Stomach smooth muscle (tissue), 2 donors: ENCODE measurements at regions not wholly inside any gene's neighbourhood (a gene's known extent, or its start where the extent isn't known, plus 50 kb on each side); places are given as distances from the start of the nearest gene placed in this dataset.

ENCODE experiments used
- H3K27ac ChIP-seq: one replicate; pipeline ENCODE4 v1.7.0; 2013; ENCODE audit warnings: mild to moderate bottlenecking, low read length, inconsistent platforms
- H3K27me3 ChIP-seq, 2 donors: one replicate each; pipeline ENCODE4 v1.7.0; 2013; ENCODE audit warnings: low read length in 2 of 2; ENCODE audit not compliant: insufficient read depth in 2 of 2, control insufficient read depth in 1 of 2
- H3K36me3 ChIP-seq, 2 donors: one replicate each; pipeline ENCODE4 v1.7.0; 2013; ENCODE audit warnings: low read length in 2 of 2; ENCODE audit not compliant: control insufficient read depth in 2 of 2, insufficient read depth in 2 of 2
- H3K4me1 ChIP-seq: one replicate; pipeline ENCODE4 v1.7.0; 2013; ENCODE audit warnings: low read length; ENCODE audit not compliant: control insufficient read depth, insufficient read depth
- H3K4me3 ChIP-seq, 2 donors: one replicate each; pipeline ENCODE4 v1.7.0; 2013; ENCODE audit warnings: low read length in 2 of 2
- H3K9ac ChIP-seq, 2 donors: one replicate each; pipeline ENCODE4 v1.7.0; 2013; ENCODE audit warnings: low read length in 2 of 2, mild to moderate bottlenecking in 1 of 2
- H3K9me3 ChIP-seq, 2 donors: one replicate each; pipeline ENCODE4 v1.7.0; 2013; ENCODE audit warnings: low read length in 2 of 2; ENCODE audit not compliant: control insufficient read depth in 2 of 2
- donor health status: healthy.
- donor health status: Pancreatic carcinoma.

DNA sequence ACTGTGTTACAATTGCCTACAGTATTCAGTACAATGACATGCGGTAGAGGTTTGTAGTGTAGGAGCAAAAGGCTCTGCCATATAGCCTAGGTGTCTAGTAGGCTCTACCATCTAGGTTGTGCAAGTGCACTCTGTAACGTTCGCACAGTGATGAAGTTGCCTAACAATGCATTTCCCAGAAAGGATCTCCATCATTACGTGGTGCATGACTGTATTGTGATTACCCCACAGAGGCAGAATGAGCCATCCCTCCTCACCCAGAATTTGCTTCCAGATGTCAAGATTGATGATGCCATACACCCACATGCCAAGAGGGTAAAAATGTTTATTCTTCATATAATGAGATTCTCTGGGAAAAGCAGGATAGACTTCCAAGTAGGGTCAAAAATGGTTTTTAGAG, 199.3 kb upstream of the CTTNBP2NL start:
- no peak overlapping the region for H3K9ac ChIP-seq
- H3K4me1 ChIP-seq = no peaks in the 10 kb centered on the region
- no peaks in the 10 kb centered on the region for H3K36me3 ChIP-seq
- peaks cover 0 to 5% of the 10 kb centered on the region in 2 donors for H3K9me3 ChIP-seq
- H3K27me3 ChIP-seq = no peaks in the 10 kb centered on the region
- no peak overlapping the region for H3K4me3 ChIP-seq
- H3K27ac ChIP-seq = no peak overlapping the region

DNA sequence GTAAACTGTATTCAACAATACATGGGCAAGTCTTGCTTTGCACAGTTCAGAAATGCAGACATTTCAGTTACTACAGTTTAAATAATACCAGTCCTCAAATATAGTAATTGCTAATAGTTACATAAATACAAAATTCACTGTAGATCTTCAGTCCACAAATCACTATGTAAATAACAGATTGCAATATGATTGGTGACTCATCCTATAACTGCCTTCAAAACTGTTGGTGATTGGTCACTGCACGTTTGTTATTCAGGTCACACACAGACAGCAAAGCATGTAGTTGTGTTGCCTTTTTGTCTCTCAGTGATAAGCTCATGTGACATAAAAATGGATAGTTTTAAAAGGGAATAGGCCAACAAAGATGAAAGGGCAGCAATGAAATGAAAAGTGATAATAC, 186.5 kb upstream of the CTTNBP2NL start:
- H3K27ac ChIP-seq = no peak overlapping the region
- no peak overlapping the region for H3K4me3 ChIP-seq
- H3K4me1 ChIP-seq = no peaks in the 10 kb centered on the region
- H3K9me3 ChIP-seq = peaks cover 0 to 2% of the 10 kb centered on the region in 2 donors
- no peaks in the 10 kb centered on the region for H3K27me3 ChIP-seq
- no peaks in the 10 kb centered on the region for H3K36me3 ChIP-seq
- no peak overlapping the region for H3K9ac ChIP-seq

DNA sequence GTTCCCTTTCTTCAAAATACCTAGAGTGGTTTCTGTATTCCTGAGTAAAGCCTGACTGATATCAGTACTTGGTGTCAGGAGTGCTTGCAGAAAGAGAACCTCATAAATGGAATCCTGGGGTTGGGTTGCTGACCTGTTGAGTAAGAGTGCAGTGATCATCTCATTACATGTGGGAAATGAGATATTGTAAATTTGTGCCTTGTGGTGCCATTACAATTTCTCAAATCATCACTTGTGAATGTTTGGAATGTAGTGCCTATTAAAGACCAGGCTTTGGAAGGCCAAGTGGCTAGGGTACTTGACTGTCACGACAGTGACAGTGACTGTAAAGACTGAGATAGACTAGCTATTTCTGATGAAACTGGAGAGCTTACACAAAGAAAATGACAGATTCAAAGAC, 176.7 kb upstream of the CTTNBP2NL start:
- H3K27me3 ChIP-seq = no peaks in the 10 kb centered on the region
- no peaks in the 10 kb centered on the region for H3K9me3 ChIP-seq
- no peaks in the 10 kb centered on the region for H3K36me3 ChIP-seq
- no peaks in the 10 kb centered on the region for H3K4me1 ChIP-seq
- no peak overlapping the region for H3K4me3 ChIP-seq
- H3K9ac ChIP-seq = no peak overlapping the region
- H3K27ac ChIP-seq = no peak overlapping the region

DNA sequence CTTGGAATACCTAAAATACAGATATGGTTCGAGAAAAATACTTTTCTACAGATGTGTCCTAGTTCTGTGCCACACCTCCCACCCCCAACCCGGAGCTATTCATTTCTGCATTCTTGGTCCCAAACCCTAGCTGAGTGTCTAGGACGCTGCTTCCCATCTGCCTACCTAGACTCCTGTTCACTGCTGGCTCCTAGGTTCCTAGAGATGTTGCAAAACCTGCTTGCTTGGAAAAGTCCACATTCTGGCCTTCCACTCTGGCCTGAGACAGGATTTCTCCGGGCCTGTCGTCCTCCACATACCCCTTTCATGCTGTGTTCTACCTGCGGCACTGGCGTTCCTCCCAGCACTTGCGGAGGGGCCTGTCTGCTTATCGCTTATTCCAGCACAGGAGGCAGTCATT, 165.8 kb upstream of the CTTNBP2NL start:
- Histone ChIP-seq H3K9me3 (no peaks in the 10 kb centered on the region), H3K4me1 (no peaks in the 10 kb centered on the region), H3K9ac (no peak overlapping the region), H3K36me3 (no peaks in the 10 kb centered on the region), H3K27me3 (no peaks in the 10 kb centered on the region), H3K27ac (no peak overlapping the region), H3K4me3 (no peak overlapping the region)

DNA sequence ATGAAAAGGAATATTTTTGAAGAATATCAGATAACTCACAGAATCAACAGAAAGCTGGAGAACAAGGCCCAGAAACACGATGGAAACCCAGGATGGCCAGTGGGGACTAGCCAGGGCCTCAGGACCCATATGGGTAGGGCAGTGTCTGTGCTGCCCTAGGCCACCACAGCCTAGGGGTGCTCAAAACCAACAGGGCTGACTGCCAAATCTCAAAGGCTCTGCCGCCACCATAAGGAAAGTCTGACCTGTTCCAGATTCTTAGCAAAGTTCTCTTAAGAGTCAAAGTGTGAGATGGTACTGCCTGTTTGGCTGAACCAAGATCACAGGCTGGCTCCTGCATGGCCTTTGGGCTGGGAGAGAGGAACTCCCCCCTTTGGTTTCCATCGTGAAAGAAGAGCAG, 164.7 kb upstream of the CTTNBP2NL start:
- no peak overlapping the region for H3K4me3 ChIP-seq
- H3K9me3 ChIP-seq = no peaks in the 10 kb centered on the region
- no peak overlapping the region for H3K9ac ChIP-seq
- H3K36me3 ChIP-seq = no peaks in the 10 kb centered on the region
- H3K27me3 ChIP-seq = no peaks in the 10 kb centered on the region
- H3K27ac ChIP-seq = no peak overlapping the region
- no peaks in the 10 kb centered on the region for H3K4me1 ChIP-seq

DNA sequence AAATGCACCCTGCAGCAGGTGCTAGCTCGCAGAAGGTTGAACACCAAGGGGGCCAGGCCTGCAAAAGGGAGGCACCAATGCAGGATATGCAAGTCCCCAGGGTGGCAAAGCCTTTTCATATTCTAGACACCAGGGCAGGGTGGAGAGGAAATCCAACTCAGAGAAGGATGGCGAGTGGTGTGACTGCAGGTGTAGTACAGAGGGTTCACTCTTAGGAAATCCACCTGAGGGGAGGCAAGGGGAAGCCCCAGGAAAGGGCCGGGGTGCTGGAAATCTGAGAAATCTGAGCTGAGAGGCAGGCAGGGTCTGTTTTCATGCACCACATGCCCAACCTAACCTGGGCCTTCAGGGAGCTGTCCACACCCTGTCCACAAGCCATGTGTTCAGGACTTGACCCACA, 163.2 kb upstream of the CTTNBP2NL start:
- no peak overlapping the region for H3K27ac ChIP-seq
- no peak overlapping the region for H3K9ac ChIP-seq
- H3K4me3 ChIP-seq = no peak overlapping the region
- no peaks in the 10 kb centered on the region for H3K9me3 ChIP-seq
- no peaks in the 10 kb centered on the region for H3K4me1 ChIP-seq
- H3K27me3 ChIP-seq = no peaks in the 10 kb centered on the region
- H3K36me3 ChIP-seq = no peaks in the 10 kb centered on the region

DNA sequence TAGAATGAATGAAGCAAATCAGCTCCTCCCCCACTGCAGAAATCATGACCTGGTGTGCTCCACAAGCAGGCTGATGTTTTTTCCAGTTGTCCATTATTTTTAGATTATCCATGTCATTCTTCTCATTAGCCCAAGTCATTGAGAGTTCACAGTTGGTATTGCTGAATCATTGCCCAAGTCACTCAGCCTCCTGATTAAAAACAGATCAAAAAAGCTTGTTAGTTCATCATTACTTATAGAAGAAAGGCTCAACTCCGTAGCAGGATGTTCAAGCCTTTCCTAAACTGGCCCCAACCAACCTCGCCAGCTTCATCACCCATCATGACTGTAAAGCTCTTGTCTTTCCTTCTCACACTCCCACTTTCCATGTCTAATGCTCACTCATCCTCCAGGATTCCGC, 161.3 kb upstream of the CTTNBP2NL start:
- Histone ChIP-seq H3K4me3 (no peak overlapping the region), H3K36me3 (no peaks in the 10 kb centered on the region), H3K9me3 (peaks cover 0 to 3% of the 10 kb centered on the region in 2 donors), H3K27ac (no peak overlapping the region), H3K4me1 (no peaks in the 10 kb centered on the region), H3K9ac (no peak overlapping the region), H3K27me3 (no peaks in the 10 kb centered on the region)

DNA sequence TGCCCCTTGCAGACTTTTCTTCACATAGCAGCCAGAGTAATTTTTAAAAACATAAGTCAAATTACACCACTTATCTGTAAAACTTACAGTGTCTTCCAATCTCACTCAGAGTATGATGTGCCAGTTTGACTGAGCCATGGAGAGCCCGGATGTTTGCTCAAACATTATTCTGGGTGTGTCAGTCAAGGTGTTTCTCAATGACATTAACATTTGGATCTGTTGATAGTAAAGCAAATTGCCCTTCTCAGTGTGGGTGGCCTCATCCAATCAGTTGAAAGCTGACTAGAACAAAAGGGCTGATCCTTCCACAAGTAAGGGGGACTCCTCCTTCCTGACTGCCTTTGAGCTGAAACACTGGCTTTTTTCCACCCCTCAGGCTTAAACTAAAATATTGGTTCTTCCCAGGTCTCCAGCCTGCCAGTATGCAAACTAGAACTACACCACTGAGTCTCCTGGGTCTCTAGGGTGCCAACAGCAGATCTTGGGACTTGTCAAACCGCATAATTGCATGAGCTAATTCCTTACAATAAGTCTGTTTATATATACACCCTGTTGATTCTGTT, 157.9 kb upstream of the CTTNBP2NL start:
- H3K9me3 ChIP-seq = peaks cover 0 to 3% of the 10 kb centered on the region in 2 donors
- no peaks in the 10 kb centered on the region for H3K27me3 ChIP-seq
- H3K4me3 ChIP-seq = no peak overlapping the region
- H3K27ac ChIP-seq = no peak overlapping the region
- no peaks in the 10 kb centered on the region for H3K36me3 ChIP-seq
- H3K9ac ChIP-seq = no peak overlapping the region
- peaks cover 2% of the 10 kb centered on the region for H3K4me1 ChIP-seq

DNA sequence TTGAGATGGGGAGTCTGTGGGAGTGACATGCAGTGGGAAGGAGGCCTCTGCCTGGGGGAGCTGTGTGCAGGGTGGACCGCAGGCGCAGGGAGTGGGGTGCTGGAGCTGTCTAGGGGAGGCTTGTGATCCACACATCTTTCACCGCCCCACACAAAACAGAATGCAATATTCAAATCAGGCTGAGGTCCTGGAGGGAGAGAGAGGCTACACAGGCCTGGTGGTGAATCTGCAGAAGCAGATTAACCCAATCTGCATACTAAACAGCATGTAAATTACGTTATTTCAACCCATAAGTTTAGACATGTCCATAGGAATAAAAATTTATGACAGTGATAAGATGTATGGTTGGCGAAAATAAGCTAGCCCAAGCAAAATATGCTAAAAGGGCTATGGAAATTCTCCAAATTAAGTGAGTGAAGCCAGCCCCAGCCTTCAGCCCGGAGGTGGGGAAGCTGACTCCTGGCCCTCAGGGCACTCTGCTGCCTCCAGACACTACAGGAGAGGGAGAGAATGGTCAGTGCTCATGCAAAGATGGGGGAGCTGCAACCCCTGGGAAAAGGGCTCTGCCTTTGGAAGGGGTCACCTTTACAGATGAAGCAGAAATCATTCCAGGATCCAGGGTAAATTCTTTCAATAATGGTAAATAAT, 156.2 kb upstream of the CTTNBP2NL start:
- H3K4me1 ChIP-seq = peaks cover 2% of the 10 kb centered on the region
- peaks cover 0 to 3% of the 10 kb centered on the region in 2 donors for H3K9me3 ChIP-seq
- H3K9ac ChIP-seq = no peak overlapping the region
- H3K4me3 ChIP-seq = no peak overlapping the region
- no peaks in the 10 kb centered on the region for H3K36me3 ChIP-seq
- no peak overlapping the region for H3K27ac ChIP-seq
- H3K27me3 ChIP-seq = no peaks in the 10 kb centered on the region

DNA sequence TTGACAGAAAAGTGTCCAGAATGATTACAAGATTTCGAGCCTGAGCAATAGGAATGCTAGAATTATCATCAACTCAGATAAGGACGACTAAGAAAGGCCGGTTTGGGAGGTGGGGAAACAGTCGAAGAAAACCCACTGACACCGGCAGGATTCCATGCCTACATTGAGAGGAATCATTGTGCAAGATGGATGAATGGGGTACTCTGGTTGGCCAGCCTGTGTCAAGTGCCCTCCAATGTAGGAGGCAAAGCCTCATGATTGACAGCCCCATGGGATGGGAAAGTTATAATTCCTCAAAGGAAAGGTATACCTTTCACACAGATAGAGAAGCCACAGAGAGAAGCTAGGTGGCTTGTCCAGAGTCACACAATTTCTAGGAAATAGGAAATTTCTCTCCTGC, 153.5 kb upstream of the CTTNBP2NL start:
- H3K36me3 ChIP-seq = no peaks in the 10 kb centered on the region
- H3K27ac ChIP-seq = no peak overlapping the region
- H3K9me3 ChIP-seq = peaks cover 0 to 3% of the 10 kb centered on the region in 2 donors
- peaks cover 2% of the 10 kb centered on the region for H3K4me1 ChIP-seq
- H3K27me3 ChIP-seq = no peaks in the 10 kb centered on the region
- no peak overlapping the region for H3K9ac ChIP-seq
- H3K4me3 ChIP-seq = no peak overlapping the region

DNA sequence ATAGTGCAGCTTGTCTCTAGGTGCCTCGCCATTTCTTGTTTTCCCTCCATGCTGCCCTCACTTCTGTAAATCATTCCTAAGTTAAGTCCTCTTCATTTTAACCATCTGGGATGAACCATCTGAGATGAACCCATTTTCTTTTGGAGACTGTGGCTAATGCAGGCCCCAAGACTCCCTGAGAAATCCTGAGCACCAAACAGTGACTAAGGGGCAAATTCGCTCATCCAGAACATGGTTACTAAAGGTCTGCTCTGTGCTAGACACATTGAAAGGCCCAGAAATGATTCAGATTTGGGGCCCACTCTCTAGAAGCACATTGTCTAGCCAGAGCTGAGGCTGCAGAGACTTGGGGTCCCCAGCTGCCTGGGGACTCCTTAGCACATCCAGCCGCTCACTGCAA, 151.9 kb upstream of the CTTNBP2NL start:
- no peak overlapping the region for H3K27ac ChIP-seq
- H3K27me3 ChIP-seq = no peaks in the 10 kb centered on the region

More for the DNA sequence above, 151.9 kb upstream of the CTTNBP2NL start:
- no peaks in the 10 kb centered on the region for H3K36me3 ChIP-seq
- H3K4me1 ChIP-seq = peaks cover 2% of the 10 kb centered on the region
- no peaks in the 10 kb centered on the region for H3K9me3 ChIP-seq
- H3K4me3 ChIP-seq = no peak overlapping the region
- no peak overlapping the region for H3K9ac ChIP-seq
